Activated CD8-positive, alpha-beta T cell treated with anti-CD3 and anti-CD28 coated beads, Interleukin-2, amount 10 ng/mL, durations not matched to agents 7 days and 5 days (primary cell): ENCODE measurements at regions not wholly inside any gene's neighbourhood (a gene's known extent, or its start where the extent isn't known, plus 50 kb on each side); places are given as distances from the start of the nearest gene placed in this dataset. TPM values are rescaled to one million over a fixed set of nuclear protein-coding genes. Genes with fewer than 3 reads are reported as not detected.

Source experiments
- ATAC-seq: fragments of 150-1000 bp; cut with Tn5 transposase; one replicate; pipeline ENCODE4 v1.10.0; 2021; ENCODE audit warnings: moderate library complexity
- CTCF ChIA-PET: fragments of 350-600 bp; sonication (Branson Sonifier 250); formaldehyde crosslinking; loops from one replicate; lab custom pipeline; 2021; ENCODE audit warnings: antibody characterized with exemption; lab: Charles Lee
- POLR2A ChIA-PET: fragments of 350-600 bp; sonication (Branson Sonifier 250); formaldehyde crosslinking; loops from one replicate; lab custom pipeline; 2021; ENCODE audit warnings: antibody characterized with exemption; lab: Charles Lee
- DNase-seq: peaks from one replicate; pipeline ENCODE4 v3.0.0-alpha.2; 2020
- H3K27ac Mint-ChIP-seq: one replicate; pipeline ENCODE4 v1.8.0; 2021; ENCODE audit warnings: mild to moderate bottlenecking, mixed read lengths
- H3K27me3 Mint-ChIP-seq: one replicate; pipeline ENCODE4 v1.8.0; 2021; ENCODE audit warnings: low read depth, mixed read lengths
- H3K36me3 Mint-ChIP-seq: one replicate; pipeline ENCODE4 v1.8.0; 2021; ENCODE audit warnings: low read depth, mixed read lengths
- H3K4me1 Mint-ChIP-seq: one replicate; pipeline ENCODE4 v1.8.0; 2021; ENCODE audit warnings: low read depth, mixed read lengths
- H3K4me3 Mint-ChIP-seq: one replicate; pipeline ENCODE4 v1.8.0; 2021; ENCODE audit warnings: mild to moderate bottlenecking, mixed read lengths
- H3K9me3 Mint-ChIP-seq: one replicate; pipeline ENCODE4 v1.8.0; 2022; ENCODE audit warnings: mixed read lengths; ENCODE audit not compliant: insufficient read depth
- microRNA-seq: library from miRNA; unstranded; fragments of <30 nt; microRNA quantifications from one replicate; pipeline ENCODE4 v1.2.0, GENCODE V29; 2022

GRCh38 chr13:99617474-99618255, 116.4 kb downstream of the TM9SF2 start:
- Mint-ChIP-seq H3K9me3 (no peaks in the 10 kb centered on the region), H3K36me3 (no peaks in the 10 kb centered on the region), H3K4me3 (no peak overlapping the region), H3K27me3 (peaks cover 3% of the 10 kb centered on the region), H3K27ac (no peak overlapping the region), H3K4me1 (peaks cover 11% of the 10 kb centered on the region)
- ChIA-PET CTCF (interaction anchor here (0.6 to 1.0 kb wide), 4 partner anchors 16 to 38 kb away, joined by 3 read pairs; no protein-coding TSS in a partner anchor), POLR2A (no interaction called here)
- ATAC-seq: peak; percentile 28
- peak; percentile 33 for DNase-seq

GRCh38 chr13:99614465-99614885, 113.2 kb downstream of the TM9SF2 start:
- ChIA-PET POLR2A (no interaction called here), CTCF (interaction anchor here (1.9 to 2.7 kb wide), 2 partner anchors 9 to 42 kb away, joined by 6 to 10 read pairs; partner anchors contain the start of gene CLYBL)
- peaks cover 3% of the 10 kb centered on the region for H3K27me3 Mint-ChIP-seq
- ATAC-seq (peak; percentile 75), DNase-seq (no peak)
- H3K4me3 Mint-ChIP-seq: no peak overlapping the region
- no peak overlapping the region for H3K27ac Mint-ChIP-seq
- no peaks in the 10 kb centered on the region for H3K36me3 Mint-ChIP-seq
- H3K4me1 Mint-ChIP-seq: peaks cover 16% of the 10 kb centered on the region
- H3K9me3 Mint-ChIP-seq: no peaks in the 10 kb centered on the region

Small RNA genes in the stretch of these regions (microRNA-seq; reads per million reads assigned to microRNA genes)
- gene MIR4306: not detected
